Breast epithelium (tissue), 3 donors: ENCODE measurements at regions not wholly inside any gene's neighbourhood (a gene's known extent, or its start where the extent isn't known, plus 50 kb on each side); places are given as distances from the start of the nearest gene placed in this dataset.

Experiments
- CTCF ChIP-seq, 3 donors: fragments of 450-650 bp; IDR thresholded peaks; one replicate each; pipeline ENCODE4 v1.5.1; 2016 to 2017; ENCODE audit warnings: antibody characterized with exemption in 3 of 3, mild to moderate bottlenecking in 3 of 3, moderate library complexity in 3 of 3
- POLR2A ChIP-seq: fragments of 450-650 bp; IDR thresholded peaks from one replicate; pipeline ENCODE4 v1.6.1; 2016; ENCODE audit warnings: antibody characterized with exemption, mild to moderate bottlenecking, moderate library complexity
- POLR2AphosphoS5 ChIP-seq, 3 donors: sonication (generic); formaldehyde crosslinking; IDR thresholded peaks; one replicate each; pipeline ENCODE4 v1.6.1; 2017; ENCODE audit warnings: antibody characterized with exemption in 3 of 3

- no peak for TF ChIP-seq CTCF (IDR thresholded peaks at IDR 0.05)
- no peak for TF ChIP-seq POLR2A
- no peak for TF ChIP-seq POLR2AphosphoS5 (IDR thresholded peaks at IDR 0.05)
Measured at GRCh38 chr1:219439376-219439775, 173.5 kb downstream of the ZC3H11B start.
